Astrocyte (in vitro differentiated cells and primary cell): ENCODE measurements at regions not wholly inside any gene's neighbourhood (a gene's known extent, or its start where the extent isn't known, plus 50 kb on each side); places are given as distances from the start of the nearest gene placed in this dataset.

Experiments
- EZH2 ChIP-seq: IDR thresholded peaks from 2 replicates; pipeline ENCODE4 v1.6.1; 2012; ENCODE audit warnings: mild to moderate bottlenecking, low read length, inconsistent platforms; ENCODE audit not compliant: insufficient read depth
- TF ChIP-seq, protein P1 (sequence below): IDR thresholded peaks from 2 replicates; pipeline ENCODE4 v1.5.1; 2011; ENCODE audit warnings: low read depth, mild to moderate bottlenecking, inconsistent platforms, low read length, moderate library complexity; ENCODE audit not compliant: insufficient read depth

DNA sequence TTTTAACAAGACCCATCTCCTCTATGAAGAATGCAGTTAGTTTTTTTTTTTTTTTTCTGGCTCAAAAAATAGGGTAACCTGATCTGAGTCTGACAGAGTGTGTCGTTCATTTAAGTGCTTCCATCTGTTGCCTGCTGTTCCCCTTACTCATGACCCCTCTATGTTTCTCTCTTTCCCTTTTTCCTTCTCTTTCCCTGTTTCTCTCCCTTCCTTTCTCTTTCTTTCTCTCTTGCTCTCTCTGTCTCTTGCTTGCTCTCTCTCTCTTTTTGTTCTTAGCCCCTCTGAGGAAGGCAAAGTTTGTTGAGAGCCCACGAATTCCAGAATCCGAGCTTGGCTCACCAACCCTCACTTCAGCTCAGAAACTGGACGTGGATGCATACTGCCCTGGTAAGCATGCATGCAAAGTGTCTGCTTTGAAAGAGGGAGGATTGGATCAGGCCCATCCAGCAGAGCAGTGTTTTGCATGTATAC lies 185.0 kb downstream of the TANC2 start:
- no peak for TF ChIP-seq EZH2
- TF ChIP-seq, protein P1, sequence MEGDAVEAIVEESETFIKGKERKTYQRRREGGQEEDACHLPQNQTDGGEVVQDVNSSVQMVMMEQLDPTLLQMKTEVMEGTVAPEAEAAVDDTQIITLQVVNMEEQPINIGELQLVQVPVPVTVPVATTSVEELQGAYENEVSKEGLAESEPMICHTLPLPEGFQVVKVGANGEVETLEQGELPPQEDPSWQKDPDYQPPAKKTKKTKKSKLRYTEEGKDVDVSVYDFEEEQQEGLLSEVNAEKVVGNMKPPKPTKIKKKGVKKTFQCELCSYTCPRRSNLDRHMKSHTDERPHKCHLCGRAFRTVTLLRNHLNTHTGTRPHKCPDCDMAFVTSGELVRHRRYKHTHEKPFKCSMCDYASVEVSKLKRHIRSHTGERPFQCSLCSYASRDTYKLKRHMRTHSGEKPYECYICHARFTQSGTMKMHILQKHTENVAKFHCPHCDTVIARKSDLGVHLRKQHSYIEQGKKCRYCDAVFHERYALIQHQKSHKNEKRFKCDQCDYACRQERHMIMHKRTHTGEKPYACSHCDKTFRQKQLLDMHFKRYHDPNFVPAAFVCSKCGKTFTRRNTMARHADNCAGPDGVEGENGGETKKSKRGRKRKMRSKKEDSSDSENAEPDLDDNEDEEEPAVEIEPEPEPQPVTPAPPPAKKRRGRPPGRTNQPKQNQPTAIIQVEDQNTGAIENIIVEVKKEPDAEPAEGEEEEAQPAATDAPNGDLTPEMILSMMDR = no peak
